ENCODE measurements at regions not wholly inside any gene's neighbourhood (a gene's known extent, or its start where the extent isn't known, plus 50 kb on each side); places are given as distances from the start of the nearest gene placed in this dataset.

GRCh38 chr9:26513730-26514129 is 378.9 kb downstream of the CAAP1 start:
- BruUV-seq (replicated peaks), result no TSS peak
- DNase-seq (ENCODE audit: unreplicated experiment), result no peak
- Mint-ChIP-seq H3K4me3 (ENCODE audit: unreplicated experiment) (no peak overlapping the region), H3K9me3 (ENCODE audit: unreplicated experiment) (no peaks in the 10 kb centered on the region), H3K27me3 (ENCODE audit: insufficient read depth, unreplicated experiment) (peaks cover 9% of the 10 kb centered on the region), H3K36me3 (ENCODE audit: insufficient read depth, unreplicated experiment) (peaks cover 5% of the 10 kb centered on the region), H3K4me1 (ENCODE audit: insufficient read depth, unreplicated experiment) (peaks cover 3% of the 10 kb centered on the region), H3K27ac (ENCODE audit: low read depth, unreplicated experiment) (no peak overlapping the region)
- intact Hi-C loops (cut with micrococcal nuclease), result no loop called here
- no peak for TF ChIP-seq CTCF (IDR thresholded peaks at IDR 0.05; ENCODE audit: unreplicated experiment)
- ChIA-PET CTCF (no interaction called here), POLR2A (interaction anchor here (0.6 kb wide), 1 partner anchor 511 kb away, joined by 3 read pairs; no protein-coding TSS in a partner anchor)

- no peak for DNase-seq (ENCODE audit: unreplicated experiment)
Observed at GRCh38 chr9:26510137-26510536, 382.5 kb downstream of the CAAP1 start.

GRCh38 chr9:26508897-26509296 is 383.7 kb downstream of the CAAP1 start:
- ChIA-PET CTCF (no interaction called here), POLR2A (no interaction called here)
- Mint-ChIP-seq H3K36me3 (ENCODE audit: insufficient read depth, unreplicated experiment) (no peaks in the 10 kb centered on the region), H3K27me3 (ENCODE audit: insufficient read depth, unreplicated experiment) (peaks cover 57% of the 10 kb centered on the region), H3K27ac (ENCODE audit: low read depth, unreplicated experiment) (no peak overlapping the region), H3K4me3 (ENCODE audit: unreplicated experiment) (no peak overlapping the region), H3K9me3 (ENCODE audit: unreplicated experiment) (no peaks in the 10 kb centered on the region), H3K4me1 (ENCODE audit: insufficient read depth, unreplicated experiment) (peaks cover 3% of the 10 kb centered on the region)
- BruUV-seq (replicated peaks), result no TSS peak
- no peak for DNase-seq (ENCODE audit: unreplicated experiment)
- intact Hi-C loops (cut with micrococcal nuclease), result no loop called here
- no peak for TF ChIP-seq CTCF (IDR thresholded peaks at IDR 0.05; ENCODE audit: unreplicated experiment)

More at GRCh38 chr9:26510137-26510536, 382.5 kb downstream of the CAAP1 start:
- intact Hi-C loops (cut with micrococcal nuclease), result no loop called here
- POLR2A ChIA-PET, result no interaction called here
- Mint-ChIP-seq H3K4me1 (ENCODE audit: insufficient read depth, unreplicated experiment) (peaks cover 3% of the 10 kb centered on the region), H3K36me3 (ENCODE audit: insufficient read depth, unreplicated experiment) (no peaks in the 10 kb centered on the region), H3K4me3 (ENCODE audit: unreplicated experiment) (no peak overlapping the region), H3K9me3 (ENCODE audit: unreplicated experiment) (no peaks in the 10 kb centered on the region), H3K27ac (ENCODE audit: low read depth, unreplicated experiment) (no peak overlapping the region), H3K27me3 (ENCODE audit: insufficient read depth, unreplicated experiment) (peaks cover 45% of the 10 kb centered on the region)
- CTCF ChIA-PET, result no interaction called here
- no TSS peak for BruUV-seq (replicated peaks)
- no peak for TF ChIP-seq CTCF (IDR thresholded peaks at IDR 0.05; ENCODE audit: unreplicated experiment)

- intact Hi-C loops (cut with micrococcal nuclease), result no loop called here
- Mint-ChIP-seq H3K9me3 (ENCODE audit: unreplicated experiment) (no peaks in the 10 kb centered on the region), H3K4me1 (ENCODE audit: insufficient read depth, unreplicated experiment) (peaks cover 3% of the 10 kb centered on the region), H3K27ac (ENCODE audit: low read depth, unreplicated experiment) (no peak overlapping the region), H3K36me3 (ENCODE audit: insufficient read depth, unreplicated experiment) (no peaks in the 10 kb centered on the region), H3K4me3 (ENCODE audit: unreplicated experiment) (no peak overlapping the region), H3K27me3 (ENCODE audit: insufficient read depth, unreplicated experiment) (peaks cover 55% of the 10 kb centered on the region)
- CTCF ChIA-PET, result interaction anchor here (0.6 to 0.9 kb wide), 2 partner anchors 177 to 1906 kb away, joined by 3 read pairs; no protein-coding TSS in a partner anchor
- POLR2A ChIA-PET, result interaction anchor here (0.7 kb wide), 1 partner anchor 1457 kb away, joined by 4 read pairs; no protein-coding TSS in a partner anchor
- DNase-seq (ENCODE audit: unreplicated experiment), result no peak
- no TSS peak for BruUV-seq (replicated peaks)
- TF ChIP-seq CTCF (IDR thresholded peaks at IDR 0.05; ENCODE audit: unreplicated experiment), result no peak
Observed at GRCh38 chr9:26504057-26504456, 388.5 kb downstream of the CAAP1 start.

Measured in MCF 10A (cell line).